Esophagus muscularis mucosa (tissue), 4 donors: ENCODE measurements at regions not wholly inside any gene's neighbourhood (a gene's known extent, or its start where the extent isn't known, plus 50 kb on each side); places are given as distances from the start of the nearest gene placed in this dataset.

Experiments
- DNase-seq: peaks from one replicate; pipeline ENCODE4 v3.0.0-alpha.2; 2017; ENCODE audit errors: extremely low spot score
- H3K27ac ChIP-seq, 4 donors: fragments of 200-600 bp; sonication (generic); replicated peaks in 1 of 4; 1 replicate in 3 of 4; 2 replicates in 1 of 4; pipeline ENCODE4 v1.5.1; 2016 to 2019; ENCODE audit warnings: mild to moderate bottlenecking in 1 of 4
- H3K27me3 ChIP-seq, 4 donors: fragments of 200-600 bp; sonication (generic); one replicate each; pipeline versions ENCODE4 v1.5.1 to v1.6.0; 2016 to 2019
- H3K36me3 ChIP-seq, 4 donors: fragments of 200-600 bp; sonication (generic); one replicate each; pipeline ENCODE4 v1.5.1; 2016 to 2019
- H3K4me1 ChIP-seq, 4 donors: fragments of 200-600 bp; sonication (generic); one replicate each; pipeline ENCODE4 v1.5.1; 2016 to 2019
- H3K4me3 ChIP-seq, 4 donors: fragments of 200-600 bp; sonication (generic); 1 replicate in 2 of 4; 2 replicates in 2 of 4; pipeline ENCODE4 v1.5.1; 2016 to 2019; ENCODE audit warnings: mild to moderate bottlenecking in 4 of 4, moderate library complexity in 1 of 4
- H3K9me3 ChIP-seq, 4 donors: fragments of 200-600 bp; sonication (generic); 1 replicate in 3 of 4; 2 replicates in 1 of 4; pipeline ENCODE4 v1.5.1; 2016 to 2019
- CTCF ChIP-seq, 3 experiments: fragments of 200-600 bp in 2 of 3; fragments of 450-650 bp in 1 of 3; sonication (generic) in 2 of 3; IDR thresholded peaks; one replicate each; pipeline ENCODE4 v1.5.1; 2017 to 2019; ENCODE audit warnings: antibody characterized with exemption in 3 of 3, mild to moderate bottlenecking in 2 of 3, moderate library complexity in 1 of 3
- EP300 ChIP-seq: sonication (generic); formaldehyde crosslinking; IDR thresholded peaks from one replicate; pipeline ENCODE4 v1.6.1; 2017; ENCODE audit warnings: antibody characterized with exemption
- POLR2A ChIP-seq: fragments of 450-650 bp; IDR thresholded peaks from one replicate; pipeline ENCODE4 v1.6.1; 2017; ENCODE audit warnings: antibody characterized with exemption, moderate library complexity, mild to moderate bottlenecking, low read depth
- POLR2AphosphoS5 ChIP-seq, 2 donors: sonication (generic); formaldehyde crosslinking; IDR thresholded peaks; one replicate each; pipeline ENCODE4 v1.6.1; 2017; ENCODE audit warnings: antibody characterized with exemption in 2 of 2
- WGBS: methylation state at CpG from one replicate; pipeline ENCODE4 v1.1.5; 2018; 5-methylcytosine and 5-hydroxymethylcytosine counted together
- intact Hi-C: fragments of 100-400 bp; cut with DNase I; formaldehyde crosslinking; loops from one replicate; pipeline ENCODE4 v1.15.1; 2023

- H3K4me3 ChIP-seq, result no peak overlapping the region
- H3K27ac ChIP-seq, result no peak overlapping the region
- WGBS, result 90% methylated on average over 1 of the region's 1 CpG
- TF ChIP-seq POLR2AphosphoS5 (IDR thresholded peaks at IDR 0.05) (no peak), EP300 (no peak), POLR2A (no peak), CTCF (IDR thresholded peaks at IDR 0.05) (no peak)
- no peaks in the 10 kb centered on the region for H3K4me1 ChIP-seq
- no peak for DNase-seq
- intact Hi-C loops, result no loop called here
- peaks cover 0 to 11% (median 0%) of the 10 kb centered on the region in 4 donors for H3K27me3 ChIP-seq
- H3K36me3 ChIP-seq, result no peaks in the 10 kb centered on the region
- H3K9me3 ChIP-seq, result no peaks in the 10 kb centered on the region
Observed at GRCh38 chr2:176447616-176448015, 178.4 kb downstream of the MTX2 start.

- Histone ChIP-seq H3K9me3 (no peaks in the 10 kb centered on the region), H3K36me3 (no peaks in the 10 kb centered on the region), H3K27me3 (peaks cover 0 to 14% (median 0%) of the 10 kb centered on the region in 4 donors), H3K4me3 (no peak overlapping the region), H3K27ac (no peak overlapping the region), H3K4me1 (peaks cover 3 to 7% (median 3%) of the 10 kb centered on the region in 4 donors)
- DNase-seq, result no peak
- TF ChIP-seq EP300 (no peak), POLR2AphosphoS5 (IDR thresholded peaks at IDR 0.05) (no peak), POLR2A (no peak), CTCF (IDR thresholded peaks at IDR 0.05) (no peak)
- 73% methylated on average over 3 of the region's 3 CpGs for WGBS
- intact Hi-C loops, result no loop called here
Observed at GRCh38 chr2:176449852-176450251, 180.6 kb downstream of the MTX2 start.

GRCh38 chr2:176453784-176454183, 184.5 kb downstream of the MTX2 start:
- WGBS, result 91% methylated on average over 2 of the region's 2 CpGs
- no peak for DNase-seq
- Histone ChIP-seq H3K36me3 (no peaks in the 10 kb centered on the region), H3K27ac (no peak overlapping the region), H3K4me1 (peaks cover 8 to 14% (median 10%) of the 10 kb centered on the region in 4 donors), H3K27me3 (peaks cover 0 to 31% (median 0%) of the 10 kb centered on the region in 4 donors), H3K9me3 (no peaks in the 10 kb centered on the region), H3K4me3 (no peak overlapping the region)
- intact Hi-C loops, result no loop called here
- no peak for TF ChIP-seq POLR2AphosphoS5 (IDR thresholded peaks at IDR 0.05)
- TF ChIP-seq POLR2A, result no peak
- TF ChIP-seq CTCF (IDR thresholded peaks at IDR 0.05), result no peak
- TF ChIP-seq EP300, result no peak

GRCh38 chr2:176454893-176455815, 185.9 kb downstream of the MTX2 start:
- Histone ChIP-seq H3K4me3 (no peak overlapping the region), H3K27me3 (peaks cover 0 to 37% (median 0%) of the 10 kb centered on the region in 4 donors), H3K4me1 (peaks cover 8 to 14% (median 10%) of the 10 kb centered on the region in 4 donors), H3K27ac (peak overlapping the region; percentile 35 to 59 (median 46)), H3K9me3 (no peaks in the 10 kb centered on the region), H3K36me3 (no peaks in the 10 kb centered on the region)
- peak; percentile 96 for DNase-seq
- 18% methylated on average over 11 of the region's 11 CpGs for WGBS
- intact Hi-C loops, result loop anchor here (5.0 kb wide), 4 partner anchors 97 to 328 kb away; partner anchors contain the start of gene HOXD8
- TF ChIP-seq EP300 (no peak), CTCF (IDR thresholded peaks at IDR 0.05) (peak; percentile 76 to 98 (median 96)), POLR2AphosphoS5 (IDR thresholded peaks at IDR 0.05) (peak in 1 of 2 donors; percentile 18), POLR2A (no peak)
